PC-3 (cell line): ENCODE measurements at regions not wholly inside any gene's neighbourhood (a gene's known extent, or its start where the extent isn't known, plus 50 kb on each side); places are given as distances from the start of the nearest gene placed in this dataset.

Experiments
- EZH2phosphoT487 ChIP-seq: fragments of 300-600 bp; sonication (generic); IDR thresholded peaks from 2 replicates; pipeline ENCODE4 v1.6.1; 2018; ENCODE audit warnings: mild to moderate bottlenecking, antibody characterized with exemption, low read length, borderline replicate concordance
- TF ChIP-seq, protein P1 (sequence below): fragments of 300-600 bp; sonication (generic); conservative IDR thresholded peaks from 2 replicates; pipeline ENCODE4 v1.5.1; 2017; ENCODE audit warnings: antibody characterized with exemption, low read depth, mild to moderate bottlenecking, low read length

GRCh38 chr11:23789938-23790371, 706.9 kb upstream of the LUZP2 start:
- TF ChIP-seq, protein P1, sequence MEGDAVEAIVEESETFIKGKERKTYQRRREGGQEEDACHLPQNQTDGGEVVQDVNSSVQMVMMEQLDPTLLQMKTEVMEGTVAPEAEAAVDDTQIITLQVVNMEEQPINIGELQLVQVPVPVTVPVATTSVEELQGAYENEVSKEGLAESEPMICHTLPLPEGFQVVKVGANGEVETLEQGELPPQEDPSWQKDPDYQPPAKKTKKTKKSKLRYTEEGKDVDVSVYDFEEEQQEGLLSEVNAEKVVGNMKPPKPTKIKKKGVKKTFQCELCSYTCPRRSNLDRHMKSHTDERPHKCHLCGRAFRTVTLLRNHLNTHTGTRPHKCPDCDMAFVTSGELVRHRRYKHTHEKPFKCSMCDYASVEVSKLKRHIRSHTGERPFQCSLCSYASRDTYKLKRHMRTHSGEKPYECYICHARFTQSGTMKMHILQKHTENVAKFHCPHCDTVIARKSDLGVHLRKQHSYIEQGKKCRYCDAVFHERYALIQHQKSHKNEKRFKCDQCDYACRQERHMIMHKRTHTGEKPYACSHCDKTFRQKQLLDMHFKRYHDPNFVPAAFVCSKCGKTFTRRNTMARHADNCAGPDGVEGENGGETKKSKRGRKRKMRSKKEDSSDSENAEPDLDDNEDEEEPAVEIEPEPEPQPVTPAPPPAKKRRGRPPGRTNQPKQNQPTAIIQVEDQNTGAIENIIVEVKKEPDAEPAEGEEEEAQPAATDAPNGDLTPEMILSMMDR: no peak
- TF ChIP-seq EZH2phosphoT487: no peak
